GM12878 (cell line): ENCODE measurements at regions not wholly inside any gene's neighbourhood (a gene's known extent, or its start where the extent isn't known, plus 50 kb on each side); places are given as distances from the start of the nearest gene placed in this dataset.

Source experiments
- ATAC-seq: fragments of 200-7000 bp; cut with Tn5 transposase; 3 replicates; pipeline ENCODE4 v1.9.1; 2020; ENCODE audit warnings: mild to moderate bottlenecking, moderate library complexity
- BruUV-seq: library from RNA; stranded (reverse); fragments of 400-500 nt; replicated peaks from 2 replicates; lab custom pipeline; 2021; lab: Mats Ljungman, UMichigan
- CTCF ChIA-PET: fragments of 300-600 bp; sonication (Branson Sonifier 250); formaldehyde crosslinking; extraction: SDS; loops from one replicate; lab custom pipeline; 2021; ENCODE audit warnings: inconsistent platforms; lab: Yijun Ruan, JAX
- POLR2A ChIA-PET: fragments of 350-600 bp; formaldehyde crosslinking; extraction: SDS; loops from one replicate; lab custom pipeline; 2021; ENCODE audit warnings: inconsistent platforms; lab: Charles Lee
- RAD21 ChIA-PET: fragments of 300-600 bp; sonication (Branson Sonifier 250); formaldehyde crosslinking; loops from one replicate; lab custom pipeline; 2023; ENCODE audit warnings: antibody characterized with exemption; ENCODE audit not compliant: unreplicated experiment; lab: Charles Lee
- SMC1A ChIA-PET: fragments of 300-600 bp; sonication (Branson Sonifier 250); formaldehyde crosslinking; loops from one replicate; lab custom pipeline; 2023; ENCODE audit not compliant: unreplicated experiment, uncharacterized antibody; lab: Charles Lee
- DNase-seq: peaks from one replicate; pipeline ENCODE4 v3.0.0-alpha.2; 2011; ENCODE audit warnings: low read depth, low spot score
- FAIRE-seq: peaks from 3 replicates; lab custom pipeline; 2011; peaks lifted over from hg19 to GRCh38; lab: Jason Lieb, UNC
- H2AFZ ChIP-seq: 2 replicates; pipeline ENCODE4 v1.6.0; 2011; ENCODE audit warnings: low read depth, low read length, control low read depth; ENCODE audit not compliant: control insufficient read depth
- H3K27ac ChIP-seq: 2 replicates; pipeline ENCODE4 v1.5.1; 2011; ENCODE audit warnings: control low read depth; ENCODE audit not compliant: control insufficient read depth, insufficient read depth
- H3K27me3 ChIP-seq, 2 experiments: replicated peaks in 1 of 2; 2 replicates each; pipeline versions ENCODE4 v1.6.0 to v1.6.1; 2011; ENCODE audit warnings: low read length in 1 of 2; ENCODE audit not compliant: control insufficient read depth in 2 of 2, insufficient read depth in 2 of 2
- H3K36me3 ChIP-seq, 2 experiments: 2 replicates each; pipeline ENCODE4 v1.5.1; 2011; ENCODE audit warnings: low read length in 1 of 2; ENCODE audit not compliant: control insufficient read depth in 2 of 2, insufficient read depth in 2 of 2
- H3K4me1 ChIP-seq: 2 replicates; pipeline ENCODE4 v1.6.1; 2011; ENCODE audit warnings: mild to moderate bottlenecking, low read length, moderate library complexity, mixed read lengths; ENCODE audit not compliant: control insufficient read depth, insufficient read depth
- H3K4me2 ChIP-seq: 2 replicates; pipeline ENCODE4 v1.6.0; 2011; ENCODE audit warnings: control low read depth; ENCODE audit not compliant: control insufficient read depth, insufficient read depth
- H3K4me3 ChIP-seq: fragments of 200-600 bp; sonication (generic); 2 replicates; pipeline ENCODE4 v1.5.1; 2016
- H3K79me2 ChIP-seq: 2 replicates; pipeline ENCODE4 v1.6.0; 2011; ENCODE audit warnings: low read length; ENCODE audit not compliant: control insufficient read depth, insufficient read depth
- H3K9ac ChIP-seq: 2 replicates; pipeline ENCODE4 v1.8.0; 2011; ENCODE audit warnings: low read length, control low read depth, mixed read lengths; ENCODE audit not compliant: control insufficient read depth, insufficient read depth
- H3K9me3 ChIP-seq: replicated peaks from 3 replicates; pipeline ENCODE4 v1.5.1; 2011; ENCODE audit warnings: mild to moderate bottlenecking, low read length; ENCODE audit not compliant: control insufficient read depth, insufficient read depth
- H4K20me1 ChIP-seq: 2 replicates; pipeline ENCODE4 v1.6.0; 2011; ENCODE audit not compliant: control insufficient read depth, insufficient read depth
- BCL3 ChIP-seq: IDR thresholded peaks from 2 replicates; pipeline ENCODE4 v1.6.1; 2011; ENCODE audit warnings: borderline replicate concordance, low read depth, mild to moderate bottlenecking, moderate library complexity, low read length; ENCODE audit not compliant: insufficient read depth, poor library complexity, severe bottlenecking
- CEBPB ChIP-seq, 2 experiments: fragments of 150-350 bp in 1 of 2; IDR thresholded peaks; 2 replicates each; pipeline ENCODE4 v1.6.1; 2012 to 2014; ENCODE audit warnings: low read depth in 2 of 2, low read length in 2 of 2, borderline replicate concordance in 1 of 2, inconsistent platforms in 1 of 2
- CREB1 ChIP-seq: IDR thresholded peaks from 2 replicates; pipeline ENCODE4 v1.6.1; 2012; ENCODE audit warnings: low read depth, mild to moderate bottlenecking, inconsistent platforms
- EZH2 ChIP-seq: IDR thresholded peaks from 2 replicates; pipeline ENCODE4 v1.6.1; 2012; ENCODE audit warnings: low read depth, mild to moderate bottlenecking, control low read depth, inconsistent platforms, low read length, borderline replicate concordance; ENCODE audit not compliant: control insufficient read depth
- FOS ChIP-seq: IDR thresholded peaks from 3 replicates; pipeline ENCODE4 v1.6.1; 2011; ENCODE audit warnings: borderline replicate concordance; ENCODE audit not compliant: insufficient read length; ENCODE audit errors: extremely low read depth
- IKZF1 ChIP-seq: fragments of 450-650 bp; conservative IDR thresholded peaks from 2 replicates; pipeline ENCODE4 v1.6.1; 2017; ENCODE audit warnings: antibody characterized with exemption, mild to moderate bottlenecking
- NFIC ChIP-seq: IDR thresholded peaks from 2 replicates; pipeline ENCODE4 v1.6.1; 2012; ENCODE audit warnings: low read depth, mild to moderate bottlenecking, inconsistent platforms, low read length, moderate library complexity
- RELB ChIP-seq: fragments of 450-650 bp; IDR thresholded peaks from 2 replicates; pipeline ENCODE4 v1.6.1; 2017; ENCODE audit warnings: low read depth, mild to moderate bottlenecking, moderate library complexity
- SMC3 ChIP-seq: IDR thresholded peaks from 2 replicates; pipeline ENCODE4 v1.6.1; 2011; ENCODE audit warnings: low read length, improper control_type of control experiment, borderline replicate concordance
- WGBS: methylation state at CpG from one replicate; pipeline ENCODE4 v1.1.6; 2016; ENCODE audit warnings: low lambda C conversion rate; ENCODE audit not compliant: insufficient replicate concordance, insufficient coverage; ENCODE audit errors: missing lambda C conversion rate; 5-methylcytosine and 5-hydroxymethylcytosine counted together
- in situ Hi-C: fragments of 300-500 bp; cut with MboI; formaldehyde crosslinking; loops from 9 replicates; pipeline ENCODE4 v1.14.3; 2018; ENCODE audit warnings: mixed read lengths
- intact Hi-C: fragments of 100-400 bp; cut with micrococcal nuclease; formaldehyde crosslinking; loops from one replicate; pipeline ENCODE4 v1.14.2; 2022; ENCODE audit not compliant: unreplicated experiment

GRCh38 chr12:83527810-83528209 lies 841.1 kb downstream of the TMTC2 start:
- no TSS peak for BruUV-seq
- Histone ChIP-seq H3K27ac (no peak overlapping the region), H3K9me3 (no peaks in the 10 kb centered on the region), H2AFZ (no peak overlapping the region), H3K79me2 (no peaks in the 10 kb centered on the region), H3K36me3 (no peaks in the 10 kb centered on the region), H4K20me1 (no peaks in the 10 kb centered on the region), H3K9ac (no peak overlapping the region), H3K4me1 (no peaks in the 10 kb centered on the region), H3K27me3 (no peaks in the 10 kb centered on the region), H3K4me2 (no peak overlapping the region), H3K4me3 (no peak overlapping the region)
- in situ Hi-C loops (no loop called here), intact Hi-C loops (no loop called here)
- ATAC-seq: no peak
- SMC1A ChIA-PET: interaction anchor here (1.6 kb wide), 1 partner anchor 9 kb away, joined by 3 read pairs; no protein-coding TSS in a partner anchor
- WGBS: 56% methylated on average over 1 of the region's 1 CpG
- CTCF ChIA-PET: no interaction called here
- TF ChIP-seq SMC3: no peak
- TF ChIP-seq NFIC: no peak
- TF ChIP-seq RELB: no peak
- no peak for TF ChIP-seq IKZF1
- no peak for TF ChIP-seq CEBPB (IDR thresholded peaks at IDR 0.05; ENCODE audit: borderline replicate concordance in 1 of 2, low read depth in 2 of 2, low read length in 2 of 2)
- TF ChIP-seq EZH2: no peak
- no peak for TF ChIP-seq BCL3
- TF ChIP-seq FOS: no peak
- TF ChIP-seq CREB1: no peak
- FAIRE-seq: no peak
- RAD21 ChIA-PET: no interaction called here
- POLR2A ChIA-PET: no interaction called here
- no peak for DNase-seq
